Activated CD8-positive, alpha-beta T cell treated with anti-CD3 and anti-CD28 coated beads for 36 hours (primary cell): ENCODE measurements at regions not wholly inside any gene's neighbourhood (a gene's known extent, or its start where the extent isn't known, plus 50 kb on each side); places are given as distances from the start of the nearest gene placed in this dataset.

Experiments used
- ATAC-seq: fragments of 200-7000 bp; cut with Tn5 transposase; one replicate; pipeline ENCODE4 v1.10.0; 2021; ENCODE audit warnings: mild to moderate bottlenecking, moderate library complexity
- CTCF ChIA-PET: fragments of 350-600 bp; sonication (Branson Sonifier 250); formaldehyde crosslinking; loops from one replicate; lab custom pipeline; 2021; ENCODE audit warnings: antibody characterized with exemption; lab: Charles Lee
- POLR2A ChIA-PET: fragments of 350-600 bp; sonication (Branson Sonifier 250); formaldehyde crosslinking; loops from one replicate; lab custom pipeline; 2021; ENCODE audit warnings: antibody characterized with exemption; lab: Charles Lee
- DNase-seq: peaks from one replicate; pipeline ENCODE4 v3.0.0-alpha.2; 2020
- H3K27ac Mint-ChIP-seq: one replicate; pipeline ENCODE4 v1.8.0; 2021; ENCODE audit warnings: mild to moderate bottlenecking, mixed read lengths
- H3K27me3 Mint-ChIP-seq: one replicate; pipeline ENCODE4 v1.8.0; 2021; ENCODE audit warnings: mixed read lengths
- H3K36me3 Mint-ChIP-seq: one replicate; pipeline ENCODE4 v1.8.0; 2021; ENCODE audit warnings: low read depth, mixed read lengths
- H3K4me1 Mint-ChIP-seq: one replicate; pipeline ENCODE4 v1.8.0; 2021; ENCODE audit warnings: low read depth, mixed read lengths
- H3K4me3 Mint-ChIP-seq: one replicate; pipeline ENCODE4 v1.8.0; 2021; ENCODE audit warnings: mild to moderate bottlenecking, moderate library complexity, mixed read lengths
- H3K9me3 Mint-ChIP-seq: one replicate; pipeline ENCODE4 v1.8.0; 2021; ENCODE audit warnings: mixed read lengths
- CTCF ChIP-seq: fragments of 200-600 bp; IDR thresholded peaks from one replicate; pipeline ENCODE4 v1.8.0; 2022; ENCODE audit warnings: antibody characterized with exemption, mild to moderate bottlenecking
- intact Hi-C: fragments of 100-400 bp; cut with micrococcal nuclease; formaldehyde crosslinking; loops from one replicate; pipeline ENCODE4 v1.10.0; 2022

- CTCF ChIA-PET, result no interaction called here
- Mint-ChIP-seq H3K27ac (no peak overlapping the region), H3K4me1 (no peaks in the 10 kb centered on the region), H3K4me3 (no peak overlapping the region), H3K36me3 (no peaks in the 10 kb centered on the region), H3K27me3 (no peaks in the 10 kb centered on the region), H3K9me3 (peaks cover 4% of the 10 kb centered on the region)
- no peak for DNase-seq
- POLR2A ChIA-PET, result no interaction called here
- ATAC-seq, result no peak
- intact Hi-C loops, result no loop called here
- TF ChIP-seq CTCF, result no peak
These were observed 219.8 kb downstream of the NEBL start for GRCh38 chr10:20677340-20677739.

- ChIA-PET CTCF (no interaction called here), POLR2A (no interaction called here)
- Mint-ChIP-seq H3K27ac (no peak overlapping the region), H3K9me3 (peaks cover 2% of the 10 kb centered on the region), H3K36me3 (no peaks in the 10 kb centered on the region), H3K4me1 (no peaks in the 10 kb centered on the region), H3K4me3 (no peak overlapping the region), H3K27me3 (no peaks in the 10 kb centered on the region)
- no peak for TF ChIP-seq CTCF
- ATAC-seq, result no peak
- DNase-seq, result no peak
- intact Hi-C loops, result no loop called here
These were observed 222.2 kb downstream of the NEBL start for GRCh38 chr10:20674926-20675325.

- H3K9me3 Mint-ChIP-seq, result no peaks in the 10 kb centered on the region
- ChIA-PET POLR2A (no interaction called here), CTCF (no interaction called here)
- no peak for ATAC-seq
- H3K36me3 Mint-ChIP-seq, result no peaks in the 10 kb centered on the region
- no peak for DNase-seq
- H3K4me3 Mint-ChIP-seq, result no peak overlapping the region
- no peaks in the 10 kb centered on the region for H3K27me3 Mint-ChIP-seq
- intact Hi-C loops, result no loop called here
- H3K27ac Mint-ChIP-seq, result no peak overlapping the region
- no peaks in the 10 kb centered on the region for H3K4me1 Mint-ChIP-seq
- TF ChIP-seq CTCF, result no peak
These were observed 223.9 kb downstream of the NEBL start for GRCh38 chr10:20673175-20673574.

- Mint-ChIP-seq H3K36me3 (no peaks in the 10 kb centered on the region), H3K27ac (no peak overlapping the region), H3K4me3 (no peak overlapping the region), H3K4me1 (no peaks in the 10 kb centered on the region), H3K9me3 (no peaks in the 10 kb centered on the region), H3K27me3 (no peaks in the 10 kb centered on the region)
- intact Hi-C loops, result no loop called here
- no peak for ATAC-seq
- TF ChIP-seq CTCF, result no peak
- no peak for DNase-seq
- ChIA-PET CTCF (no interaction called here), POLR2A (no interaction called here)
These were observed 224.4 kb downstream of the NEBL start for GRCh38 chr10:20672741-20673140.

DNA sequence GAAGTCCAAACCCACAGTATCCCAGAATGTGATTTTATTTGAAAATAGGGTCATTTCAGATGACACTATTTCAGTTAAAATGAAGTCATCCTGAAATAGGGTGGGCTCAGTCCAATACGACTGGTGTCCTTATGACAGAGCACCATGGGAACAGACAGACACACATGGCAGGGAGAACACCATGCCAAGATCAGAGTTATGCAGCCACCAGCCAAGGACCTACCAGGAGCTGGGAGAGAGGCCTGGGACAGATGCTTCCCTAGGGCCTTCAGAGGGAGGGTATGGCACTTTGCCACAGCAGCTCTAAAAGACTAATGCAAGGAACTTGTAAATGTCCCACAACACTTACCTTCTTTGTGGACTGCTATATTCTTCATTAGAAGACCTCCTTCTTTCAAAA, 226.5 kb downstream of the NEBL start:
- no peak for DNase-seq
- ChIA-PET POLR2A (no interaction called here), CTCF (no interaction called here)
- Mint-ChIP-seq H3K36me3 (no peaks in the 10 kb centered on the region), H3K27ac (no peak overlapping the region), H3K27me3 (no peaks in the 10 kb centered on the region), H3K9me3 (no peaks in the 10 kb centered on the region), H3K4me1 (no peaks in the 10 kb centered on the region), H3K4me3 (no peak overlapping the region)
- no peak for ATAC-seq
- intact Hi-C loops, result no loop called here
- no peak for TF ChIP-seq CTCF
